UCSD-AML1 (cell line): ENCODE measurements at regions not wholly inside any gene's neighbourhood (a gene's known extent, or its start where the extent isn't known, plus 50 kb on each side); places are given as distances from the start of the nearest gene placed in this dataset.

Source experiments
- DNase-seq: peaks from one replicate; lab custom pipeline; 2025; ENCODE audit not compliant: unreplicated experiment; lab: John Stamatoyannopoulos, UW

DNA sequence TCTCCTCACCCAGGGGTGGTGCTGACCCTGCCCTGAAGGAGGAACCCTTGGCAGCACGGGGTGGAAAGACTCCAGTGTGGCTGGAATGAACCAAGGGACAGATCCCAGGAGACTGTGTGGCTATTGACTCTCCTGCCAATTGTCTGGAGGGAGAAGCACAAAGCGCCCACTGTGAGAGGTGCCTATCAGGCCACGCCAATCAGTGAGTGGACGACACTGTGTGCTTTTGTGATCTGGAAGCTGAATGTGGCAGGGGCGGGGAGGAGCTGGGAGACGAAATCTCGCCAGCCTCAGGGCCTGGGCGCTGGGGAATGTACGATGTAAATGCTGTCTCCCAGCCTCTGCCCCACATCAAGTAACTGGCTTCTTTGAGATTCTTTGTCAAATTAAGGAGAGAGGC is 167.1 kb downstream of the ZBTB18 start:
- DNase-seq, result no peak

DNA sequence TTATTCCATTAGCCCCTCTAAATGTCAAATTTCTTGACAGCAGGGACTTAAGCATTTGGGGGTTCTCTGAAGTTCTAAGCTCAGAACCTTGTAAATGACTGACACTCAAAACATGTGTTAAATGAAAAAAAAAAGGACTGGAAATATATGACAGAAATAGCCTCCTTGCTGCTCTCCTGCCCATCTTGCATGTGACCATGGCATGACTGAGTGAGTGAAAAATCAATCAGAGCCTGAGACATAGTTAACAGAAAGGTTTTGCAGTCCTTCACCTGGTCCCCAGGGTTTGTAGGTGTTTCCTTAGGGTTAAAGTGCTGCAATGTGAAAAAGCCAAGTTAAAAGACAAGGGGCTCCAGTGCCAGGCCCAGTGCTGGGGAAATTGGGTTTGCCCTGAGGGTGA is 168.1 kb downstream of the ZBTB18 start:
- no peak for DNase-seq

DNA sequence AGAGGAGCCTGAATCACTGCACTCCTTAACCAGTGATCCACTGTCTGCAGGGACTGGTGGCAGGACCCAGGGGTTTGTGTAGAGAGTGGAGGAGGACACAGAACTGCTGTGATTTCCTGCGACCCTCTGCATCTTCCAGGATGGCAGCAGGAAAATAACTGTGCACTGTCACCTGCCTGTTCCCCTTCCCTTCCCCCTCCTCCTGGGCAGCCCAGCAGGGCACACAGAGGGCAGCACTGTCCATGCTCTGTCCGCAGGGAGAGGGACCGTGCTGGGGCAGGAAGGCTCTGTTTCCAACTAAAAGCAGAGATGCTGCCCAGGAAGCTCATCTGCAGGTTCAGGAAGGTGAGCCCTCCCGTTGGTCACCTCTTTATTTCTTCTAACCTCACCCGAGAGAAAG is 168.7 kb downstream of the ZBTB18 start:
- no peak for DNase-seq

DNA sequence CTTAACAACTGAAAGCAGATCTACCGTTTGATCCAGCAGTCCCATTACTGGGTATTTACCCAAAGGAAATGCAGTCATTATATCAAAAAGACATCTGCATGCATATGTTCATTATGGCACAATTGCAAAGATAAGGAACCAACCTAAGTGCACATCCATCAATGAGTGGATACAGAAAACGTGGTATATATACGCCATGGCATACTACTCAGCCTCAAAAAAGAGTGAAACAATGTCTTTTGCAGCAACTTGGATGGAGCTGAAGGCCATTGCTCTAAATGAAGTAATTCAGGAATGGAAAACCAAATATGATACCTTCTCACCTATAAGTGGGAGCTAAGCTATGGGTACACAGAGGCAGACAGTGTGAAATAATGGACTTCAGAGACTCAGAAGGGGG is 169.3 kb downstream of the ZBTB18 start:
- DNase-seq, result no peak

DNA sequence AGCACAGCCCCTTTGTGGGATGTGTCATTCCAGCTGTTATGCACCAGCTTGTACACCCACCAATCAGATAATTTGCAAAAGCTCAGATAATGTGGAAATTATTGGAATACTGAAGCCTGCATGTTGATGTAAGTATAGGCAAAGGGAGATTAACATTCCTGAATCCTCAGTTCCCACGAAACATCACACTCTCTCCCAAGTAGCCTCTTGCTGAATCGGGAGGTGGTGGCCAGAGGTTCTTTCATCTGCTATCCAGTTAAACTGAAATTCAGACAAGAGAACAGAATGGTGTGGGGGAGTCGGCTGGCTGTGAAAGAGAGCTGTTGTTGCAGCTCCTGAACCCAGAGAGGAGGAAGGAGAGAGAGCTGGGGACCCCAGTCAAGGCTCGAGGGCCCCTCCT is 170.9 kb downstream of the ZBTB18 start:
- DNase-seq, result no peak

DNA sequence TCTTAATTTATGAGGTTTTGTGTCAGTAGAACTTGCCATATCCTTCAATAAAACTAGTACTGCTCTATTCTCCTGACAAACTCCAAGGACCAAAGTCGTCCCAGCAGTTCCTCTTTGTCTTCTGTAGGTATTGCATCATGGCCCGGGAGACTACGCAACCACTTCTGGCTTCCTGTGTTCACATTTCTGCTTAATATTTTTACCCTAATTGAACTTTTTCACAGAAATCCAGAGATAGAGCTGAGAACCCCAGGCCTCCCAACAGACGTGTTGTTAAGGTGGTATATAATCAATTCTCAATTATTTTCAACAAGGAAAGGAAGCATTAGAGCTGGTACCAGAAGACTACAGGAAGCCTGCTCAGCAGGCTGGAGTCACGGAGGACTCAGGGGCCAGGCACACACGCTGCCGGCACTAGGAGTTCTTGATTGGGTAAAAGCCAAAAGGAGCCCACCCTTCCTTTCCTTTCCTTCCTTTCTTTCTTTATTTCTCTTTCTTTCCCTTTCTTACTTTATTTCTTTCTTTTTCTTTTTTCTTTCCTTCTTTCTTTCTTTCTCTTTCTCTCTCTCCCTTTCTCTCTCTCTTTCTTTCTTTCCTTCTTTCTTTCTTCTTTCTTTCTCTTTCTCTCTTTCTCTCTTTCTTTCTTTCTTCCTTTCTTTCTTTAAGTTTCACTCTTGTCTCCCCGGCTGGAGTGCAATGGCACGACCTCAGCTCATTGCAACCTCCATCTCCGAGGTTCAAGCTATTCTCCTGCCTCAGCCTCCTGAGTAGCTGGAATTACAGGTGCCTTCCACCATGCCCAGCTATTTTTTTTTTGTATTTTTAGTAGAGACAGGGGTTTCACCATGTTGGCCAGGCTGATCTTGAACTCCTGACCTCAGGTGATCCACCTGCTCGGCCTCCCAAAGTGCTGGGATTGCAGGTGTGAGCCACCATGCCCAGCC is 173.7 kb downstream of the ZBTB18 start:
- peak; percentile 45 for DNase-seq

DNA sequence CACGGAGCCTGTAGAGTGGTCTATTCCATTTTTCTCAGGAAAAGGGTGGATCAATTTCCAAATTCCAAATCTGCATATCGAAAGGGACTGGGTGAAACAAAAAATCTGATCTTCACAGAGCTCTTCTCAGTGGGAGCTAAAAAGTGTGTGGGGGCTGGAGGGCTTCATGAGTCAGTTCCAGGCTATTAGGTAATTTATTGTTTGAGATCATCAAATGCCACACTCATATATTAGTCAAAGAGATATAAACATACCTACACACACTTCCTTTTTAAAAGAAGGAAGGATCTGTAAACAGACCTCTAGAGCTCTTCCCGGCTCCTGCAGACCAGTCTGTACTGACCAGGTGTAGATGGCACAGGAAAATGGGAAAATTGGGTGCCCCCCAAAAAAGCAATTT is 175.4 kb downstream of the ZBTB18 start:
- DNase-seq, result no peak

DNA sequence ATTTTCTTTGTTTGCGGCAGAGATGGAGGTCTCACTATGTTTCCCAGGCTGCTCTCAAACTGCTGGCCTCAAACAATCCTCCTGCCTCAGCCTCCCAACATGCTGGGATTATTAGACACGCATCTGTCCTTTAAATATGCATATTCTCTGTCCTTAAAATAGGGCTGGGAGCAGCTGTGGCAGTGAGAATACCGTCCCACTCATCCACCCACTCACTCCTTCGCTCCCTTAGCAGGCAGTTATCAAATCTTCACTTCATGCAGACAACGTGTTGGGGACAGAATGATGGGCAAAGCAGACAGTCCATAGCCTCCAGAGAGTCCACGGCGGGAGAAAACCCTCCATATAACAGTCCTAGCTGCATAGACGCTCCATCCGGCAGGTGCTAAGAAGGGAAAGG is 179.4 kb downstream of the ZBTB18 start:
- no peak for DNase-seq

DNA sequence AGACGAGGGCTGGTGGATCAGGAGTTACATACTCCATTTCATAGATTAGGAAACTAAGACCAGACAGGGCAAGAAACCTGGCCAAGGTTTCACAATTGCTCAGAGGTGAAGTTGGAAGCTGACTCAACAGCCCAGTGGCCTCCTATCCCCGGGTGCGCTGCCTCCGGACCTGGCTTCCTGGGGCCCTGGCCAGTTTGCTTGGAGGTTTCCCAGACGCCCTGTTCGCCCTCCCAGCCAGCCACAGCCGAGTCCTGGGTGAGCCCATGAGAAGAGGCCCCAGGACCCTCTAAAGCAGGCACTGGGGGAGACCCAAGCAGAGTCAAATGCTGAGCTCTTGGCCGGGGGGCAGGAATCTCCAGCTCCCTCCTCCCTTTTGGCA is 180.1 kb downstream of the ZBTB18 start:
- DNase-seq, result no peak

DNA sequence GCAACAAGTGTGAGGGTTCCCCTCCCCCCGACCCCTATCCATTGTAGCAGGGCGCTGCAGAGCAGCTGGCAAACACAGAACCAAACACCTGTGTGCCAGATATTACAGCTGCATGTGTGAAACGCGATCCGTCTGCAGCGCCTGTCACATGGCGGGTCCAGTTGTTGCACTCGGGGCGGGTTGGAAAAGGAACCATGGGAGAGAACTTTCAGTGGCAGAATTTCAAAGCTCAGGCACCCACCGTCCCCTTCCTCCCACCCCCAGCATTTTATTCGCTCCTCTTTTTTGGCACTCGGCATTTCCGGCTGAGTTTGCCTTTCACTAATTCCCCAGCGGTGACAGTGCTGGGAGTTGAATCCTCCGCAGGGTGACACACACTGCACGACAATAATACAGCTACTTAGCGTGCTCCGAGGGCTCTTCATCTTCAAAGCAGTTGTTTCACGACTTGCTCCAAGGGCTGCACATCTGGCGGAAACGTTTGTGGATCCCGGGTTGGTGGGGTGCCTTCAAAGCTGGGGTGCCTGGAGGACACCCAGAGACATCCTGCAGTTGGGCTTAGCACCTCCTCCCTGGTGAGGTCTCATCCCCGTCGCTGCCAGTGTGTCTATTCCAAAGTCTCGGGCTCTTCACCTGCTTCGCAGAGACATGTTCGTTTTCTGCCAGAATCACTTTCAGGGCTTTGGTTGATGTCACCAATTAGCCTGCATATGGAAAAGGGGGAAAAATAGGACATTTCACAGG is 180.7 kb downstream of the ZBTB18 start:
- DNase-seq, result no peak

DNA sequence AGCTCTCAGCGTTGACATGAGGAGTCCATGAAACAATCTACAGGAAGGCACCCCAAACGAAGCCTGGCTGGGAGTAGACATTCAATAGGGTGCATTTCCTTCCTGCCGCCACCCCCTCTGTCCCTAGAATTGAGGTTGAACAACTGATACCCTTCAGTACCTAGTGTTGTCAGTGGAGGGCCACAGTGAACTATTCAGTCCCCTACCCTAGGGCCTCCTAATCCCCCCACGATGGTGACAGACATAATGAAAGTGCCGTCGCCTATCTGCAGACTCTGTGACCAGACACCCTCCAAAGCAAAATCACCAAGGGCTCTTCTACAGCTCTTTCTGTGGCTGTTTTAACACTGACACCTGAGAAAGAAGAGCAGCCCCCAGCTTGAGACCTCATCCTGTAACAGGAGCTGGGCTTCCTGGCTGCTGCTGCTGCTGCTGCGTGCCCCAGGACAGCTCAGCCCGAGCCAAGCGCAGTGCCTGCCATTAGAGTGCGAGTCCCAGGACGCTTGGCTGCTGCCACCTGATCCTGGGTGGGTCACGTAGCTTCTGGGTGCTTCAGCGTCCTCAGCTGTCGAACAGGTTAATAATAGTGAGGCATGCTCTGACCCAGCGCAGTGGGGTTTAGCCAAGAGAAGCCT is 183.0 kb downstream of the ZBTB18 start:
- no peak for DNase-seq

DNA sequence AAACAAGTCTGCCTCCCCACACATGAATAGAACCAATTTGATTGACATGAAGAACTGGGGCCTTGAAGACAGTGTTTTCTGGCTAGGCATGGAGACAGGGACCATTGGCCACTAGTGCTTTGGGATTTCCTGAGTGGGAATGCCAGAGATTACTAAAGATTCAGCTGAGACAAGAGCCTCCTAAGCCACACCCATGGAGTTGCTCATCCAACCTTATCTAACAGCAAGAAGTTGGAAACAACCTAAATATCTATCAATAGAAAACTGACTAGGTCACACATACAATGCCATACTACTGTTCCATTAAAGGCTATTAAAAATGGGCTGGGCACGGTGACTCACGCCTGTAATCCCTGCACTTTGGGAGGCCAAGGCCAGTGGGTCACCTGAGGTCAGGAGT is 184.1 kb downstream of the ZBTB18 start:
- no peak for DNase-seq

DNA sequence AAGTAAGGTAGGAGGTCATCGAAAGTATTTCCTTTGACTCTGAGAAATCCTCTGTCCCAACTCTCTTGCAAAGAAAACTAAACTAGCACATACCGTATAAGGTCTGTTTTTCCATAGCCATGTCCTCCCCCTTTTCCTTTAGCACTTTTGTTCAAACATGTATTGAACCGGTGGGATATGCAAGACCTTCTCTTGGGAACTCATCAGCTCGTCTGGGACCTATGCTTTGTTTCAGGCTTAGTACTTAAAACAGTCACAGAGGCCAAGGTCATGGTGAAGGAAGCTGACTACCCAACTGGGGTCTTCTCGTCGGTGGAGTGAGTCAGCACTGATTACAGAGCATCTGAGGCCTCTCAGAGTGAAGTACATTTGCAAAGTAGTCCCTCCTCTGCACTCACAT is 185.0 kb downstream of the ZBTB18 start:
- DNase-seq, result no peak

DNA sequence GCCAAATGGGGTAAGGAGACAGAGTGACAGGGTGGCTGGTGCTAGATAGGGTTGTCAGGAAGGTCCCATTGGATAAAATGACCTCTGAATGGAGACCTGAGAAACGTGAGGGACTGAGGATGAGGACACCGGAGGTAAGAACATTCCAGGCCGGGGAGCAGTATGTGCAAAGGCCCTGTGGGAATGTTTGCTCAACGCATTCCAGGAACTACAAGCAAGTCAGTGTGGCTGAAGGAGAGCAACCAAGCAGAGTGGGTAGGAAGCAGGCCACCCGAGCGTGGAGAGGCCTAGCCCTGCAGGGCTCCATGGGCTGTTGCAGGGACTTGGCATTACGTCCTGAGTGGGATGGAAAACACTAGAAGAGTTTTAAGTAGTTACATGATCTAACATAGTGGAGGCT is 185.6 kb downstream of the ZBTB18 start:
- DNase-seq, result no peak

DNA sequence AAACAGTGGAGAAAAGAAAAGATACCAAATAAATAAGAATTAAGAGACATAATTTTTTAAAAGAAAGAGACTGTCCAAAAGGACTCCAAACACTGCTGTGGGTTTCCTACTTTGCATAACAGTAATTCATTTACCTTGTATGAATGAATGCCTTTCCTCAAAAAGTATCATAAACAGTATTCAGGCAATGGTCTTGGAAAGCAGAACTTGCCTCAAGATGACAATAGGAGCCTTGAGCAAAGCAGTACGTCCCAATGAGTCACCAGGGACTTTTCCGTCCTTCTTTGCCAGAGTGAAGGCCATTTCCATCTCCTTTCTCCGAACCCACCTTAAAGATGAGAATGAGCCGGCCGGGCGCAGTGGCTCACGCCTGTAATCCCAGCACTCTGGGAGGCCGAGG is 186.4 kb downstream of the ZBTB18 start:
- DNase-seq, result no peak

DNA sequence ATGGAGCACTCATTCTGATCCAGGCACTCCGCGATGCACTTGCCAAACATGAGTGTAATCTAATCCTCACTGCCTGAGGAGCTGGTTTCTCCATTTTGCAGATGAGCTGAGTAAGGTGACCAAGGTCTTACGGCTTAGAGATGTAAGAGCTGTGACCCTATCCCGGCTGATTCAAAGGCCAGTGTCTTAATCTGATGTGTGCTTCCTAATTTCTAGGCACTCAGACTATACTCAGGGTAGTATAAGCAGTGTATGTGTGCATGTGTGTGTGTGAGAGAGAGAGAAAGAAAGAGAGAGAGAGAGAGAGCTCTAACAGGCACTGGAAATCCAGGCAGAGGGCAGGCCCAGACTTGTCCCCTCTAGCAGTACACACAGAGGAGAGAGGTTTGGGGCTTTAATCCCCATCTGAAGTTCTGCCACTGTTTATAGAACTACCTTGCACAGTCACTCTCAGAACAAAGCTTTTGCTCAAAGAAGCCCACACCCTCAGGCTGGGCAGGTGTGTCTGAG is 188.2 kb downstream of the ZBTB18 start:
- no peak for DNase-seq

DNA sequence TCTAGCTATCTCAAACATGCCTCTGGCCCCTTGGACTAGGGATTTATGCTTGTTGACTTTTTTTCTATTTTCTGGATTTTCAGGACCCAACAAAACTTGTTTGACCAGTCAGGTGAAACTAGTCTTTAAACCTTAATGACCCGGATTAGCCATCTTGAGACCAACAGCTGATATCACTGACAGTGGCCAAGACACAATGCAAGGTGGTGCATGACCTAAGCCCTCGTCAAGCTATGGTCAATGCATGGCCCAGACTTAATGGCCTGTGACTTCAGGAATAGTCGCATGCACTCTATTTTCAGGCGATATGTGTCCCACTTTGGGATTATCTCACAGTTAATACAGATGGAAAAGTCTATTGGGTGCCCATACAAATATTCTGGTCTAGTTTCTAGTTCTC is 190.4 kb downstream of the ZBTB18 start:
- no peak for DNase-seq

DNA sequence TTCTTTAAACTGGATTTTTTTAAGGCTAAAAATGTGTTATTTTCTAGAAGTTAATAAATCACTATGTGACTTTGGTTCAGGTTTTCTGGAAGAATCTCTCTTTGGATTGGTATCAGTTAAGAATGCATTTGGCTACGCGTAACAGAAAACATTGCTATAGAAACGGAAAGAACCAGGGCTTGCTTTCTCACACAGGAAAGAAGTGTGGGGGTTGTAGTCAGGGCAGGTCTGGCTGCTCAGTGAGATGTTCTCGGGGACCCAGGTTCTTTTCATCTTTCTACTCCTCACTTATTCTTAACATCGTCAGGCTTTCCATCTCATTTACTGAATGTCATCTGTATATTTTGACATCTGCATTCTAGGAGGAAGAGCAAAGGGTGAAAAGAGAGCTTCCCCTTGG is 191.4 kb downstream of the ZBTB18 start:
- DNase-seq, result no peak

DNA sequence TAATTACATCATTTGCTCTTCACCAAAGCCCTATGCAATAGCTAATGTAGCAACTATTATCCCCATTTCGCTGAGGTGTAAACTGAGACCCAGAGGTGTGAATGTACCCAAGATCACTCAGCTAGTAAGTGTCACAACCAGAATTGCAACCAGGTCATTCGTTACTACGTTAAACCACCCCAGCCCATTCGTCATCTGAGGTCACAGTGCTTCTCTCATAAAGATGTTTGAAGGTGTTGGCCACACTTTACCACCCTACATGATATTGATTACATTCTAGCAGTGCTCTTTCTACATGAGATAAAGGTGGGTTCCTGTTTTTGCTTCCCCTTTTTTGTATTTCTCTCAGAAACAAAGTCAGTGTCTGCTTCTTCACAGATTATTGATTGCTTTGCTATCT is 195.3 kb downstream of the ZBTB18 start:
- no peak for DNase-seq

DNA sequence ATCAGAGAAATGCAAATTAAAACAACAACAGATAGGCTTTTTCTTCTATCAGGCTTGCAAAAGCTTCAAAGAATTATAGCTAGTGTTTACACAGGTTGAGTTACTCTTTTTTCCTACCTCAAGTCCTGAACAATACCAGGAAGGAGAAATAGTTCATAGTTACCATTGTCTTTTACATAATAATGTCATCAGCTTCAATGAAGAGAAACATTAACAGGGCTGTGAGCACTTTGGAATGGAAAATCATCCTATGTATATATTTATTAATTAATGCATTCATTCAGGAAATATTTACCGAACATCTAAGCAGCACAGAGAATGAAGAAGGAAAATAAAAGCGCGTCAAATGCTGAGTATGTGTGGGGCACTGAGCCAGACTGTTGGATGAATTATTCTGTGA is 197.3 kb downstream of the ZBTB18 start:
- DNase-seq, result no peak

DNA sequence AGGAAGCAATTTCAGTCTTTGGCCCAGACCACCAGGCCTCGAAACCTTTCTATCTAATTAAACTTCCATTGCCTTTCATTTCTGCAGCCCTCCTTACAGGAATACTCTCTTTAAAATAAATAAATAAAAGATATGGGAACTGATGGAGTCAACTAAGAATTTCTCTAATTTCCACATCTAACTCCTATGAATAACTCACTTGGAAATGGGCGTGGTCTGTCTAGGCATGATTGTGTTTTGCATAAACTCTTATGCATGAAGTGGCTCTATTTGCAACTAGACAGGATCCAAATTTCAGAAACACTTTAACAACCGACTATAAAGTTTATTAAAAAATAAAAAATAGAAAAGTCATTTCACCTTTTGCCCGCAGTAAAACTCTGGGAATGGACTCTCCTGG is 199.5 kb downstream of the ADSS2 start:
- no peak for DNase-seq

DNA sequence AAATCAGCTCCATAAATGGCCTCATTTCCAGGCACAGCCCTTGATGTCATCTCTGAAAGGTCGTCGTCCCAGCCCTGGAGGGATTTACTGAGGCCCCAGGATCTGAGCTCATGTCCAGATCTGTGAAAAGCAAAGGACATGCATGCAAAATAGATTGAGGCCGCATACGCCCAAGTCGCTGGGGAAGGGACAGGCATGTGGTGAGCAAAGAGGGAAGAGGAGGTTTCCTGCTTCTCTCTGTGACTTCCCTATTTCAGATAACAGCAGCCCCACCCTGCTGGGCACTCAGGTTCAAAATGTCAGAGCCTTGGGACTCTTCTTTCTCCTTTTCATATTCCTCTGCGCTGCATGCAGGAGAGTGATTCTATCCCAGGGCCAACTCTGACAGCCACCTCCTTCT is 197.2 kb downstream of the ADSS2 start:
- peak; percentile 72 for DNase-seq
